ENCODE measurements at regions not wholly inside any gene's neighbourhood (a gene's known extent, or its start where the extent isn't known, plus 50 kb on each side); places are given as distances from the start of the nearest gene placed in this dataset.

DNA sequence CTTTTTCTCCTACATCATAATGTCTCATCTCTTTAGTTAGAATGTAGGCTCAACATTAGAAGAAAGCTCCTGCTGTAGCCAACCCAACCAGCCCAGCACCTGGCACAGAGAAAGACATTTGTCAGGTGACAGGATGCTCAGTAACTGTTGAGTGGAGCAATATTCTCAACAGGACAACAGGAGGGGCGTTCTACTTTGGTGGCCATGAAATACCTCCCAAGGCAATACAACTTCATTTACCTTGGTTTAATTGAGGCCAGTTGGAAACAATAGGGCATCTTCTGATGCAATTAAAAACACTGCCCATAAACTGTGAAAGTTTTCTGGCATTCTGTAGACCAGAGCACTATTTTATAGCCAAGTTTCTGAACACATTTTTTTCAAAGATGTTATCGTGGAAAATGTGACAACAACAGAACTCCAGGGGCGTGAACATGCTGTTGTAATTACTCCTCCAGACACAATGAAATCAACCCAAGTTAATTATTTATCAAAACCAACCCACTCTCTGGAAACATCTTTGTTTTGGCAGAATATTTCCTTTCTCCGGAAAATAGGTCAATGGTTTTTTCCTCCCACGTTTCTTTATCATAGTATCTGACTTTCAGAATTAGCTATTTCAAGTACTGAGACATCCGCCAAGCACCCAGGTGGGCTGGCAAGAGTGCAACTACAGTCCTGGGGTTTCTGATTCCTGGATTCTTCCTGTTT, 538.1 kb downstream of the SOX6 start:
- Histone ChIP-seq H3K27me3 (replicated peaks; ENCODE audit: insufficient read depth, low read depth, low read length, poor library complexity) (no peaks in the 10 kb centered on the region), H3K4me3 (ENCODE audit: low read depth, low read length, poor library complexity, severe bottlenecking) (no peak overlapping the region), H3K4me1 (ENCODE audit: insufficient read depth, low read length, poor library complexity, severe bottlenecking) (no peaks in the 10 kb centered on the region), H3K36me3 (ENCODE audit: insufficient read depth, low read length, poor library complexity, severe bottlenecking) (no peaks in the 10 kb centered on the region), H3K9me3 (ENCODE audit: low read depth, low read length, poor library complexity, severe bottlenecking) (no peaks in the 10 kb centered on the region), H3K27ac (ENCODE audit: low read depth, low read length, poor library complexity, severe bottlenecking) (no peak overlapping the region)
- TF ChIP-seq, protein P1, sequence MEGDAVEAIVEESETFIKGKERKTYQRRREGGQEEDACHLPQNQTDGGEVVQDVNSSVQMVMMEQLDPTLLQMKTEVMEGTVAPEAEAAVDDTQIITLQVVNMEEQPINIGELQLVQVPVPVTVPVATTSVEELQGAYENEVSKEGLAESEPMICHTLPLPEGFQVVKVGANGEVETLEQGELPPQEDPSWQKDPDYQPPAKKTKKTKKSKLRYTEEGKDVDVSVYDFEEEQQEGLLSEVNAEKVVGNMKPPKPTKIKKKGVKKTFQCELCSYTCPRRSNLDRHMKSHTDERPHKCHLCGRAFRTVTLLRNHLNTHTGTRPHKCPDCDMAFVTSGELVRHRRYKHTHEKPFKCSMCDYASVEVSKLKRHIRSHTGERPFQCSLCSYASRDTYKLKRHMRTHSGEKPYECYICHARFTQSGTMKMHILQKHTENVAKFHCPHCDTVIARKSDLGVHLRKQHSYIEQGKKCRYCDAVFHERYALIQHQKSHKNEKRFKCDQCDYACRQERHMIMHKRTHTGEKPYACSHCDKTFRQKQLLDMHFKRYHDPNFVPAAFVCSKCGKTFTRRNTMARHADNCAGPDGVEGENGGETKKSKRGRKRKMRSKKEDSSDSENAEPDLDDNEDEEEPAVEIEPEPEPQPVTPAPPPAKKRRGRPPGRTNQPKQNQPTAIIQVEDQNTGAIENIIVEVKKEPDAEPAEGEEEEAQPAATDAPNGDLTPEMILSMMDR (conservative IDR thresholded peaks at IDR 0.05; ENCODE audit: low read depth, low read length), result no peak
- DNase-seq (ENCODE audit: low spot score), result no peak
- intact Hi-C loops (cut with micrococcal nuclease; ENCODE audit: unreplicated experiment), result no loop called here
- ChIA-PET POLR2A (ENCODE audit: low non-redundant PET) (no interaction called here), CTCF (no interaction called here)
- BruUV-seq (replicated peaks), result no TSS peak

- Histone ChIP-seq H3K4me3 (ENCODE audit: low read depth, low read length, poor library complexity, severe bottlenecking) (no peak overlapping the region), H3K36me3 (ENCODE audit: insufficient read depth, low read length, poor library complexity, severe bottlenecking) (no peaks in the 10 kb centered on the region), H3K4me1 (ENCODE audit: insufficient read depth, low read length, poor library complexity, severe bottlenecking) (no peaks in the 10 kb centered on the region), H3K27ac (ENCODE audit: low read depth, low read length, poor library complexity, severe bottlenecking) (no peak overlapping the region), H3K27me3 (replicated peaks; ENCODE audit: insufficient read depth, low read depth, low read length, poor library complexity) (no peaks in the 10 kb centered on the region), H3K9me3 (ENCODE audit: low read depth, low read length, poor library complexity, severe bottlenecking) (no peaks in the 10 kb centered on the region)
- TF ChIP-seq, protein P1 (conservative IDR thresholded peaks at IDR 0.05; ENCODE audit: low read depth, low read length), result peak; percentile 73
- TF ChIP-seq EZH2 (IDR thresholded peaks at IDR 0.05; ENCODE audit: borderline replicate concordance, low read depth, low read length, poor library complexity, severe bottlenecking), result no peak
- POLR2A ChIA-PET (ENCODE audit: low non-redundant PET), result no interaction called here
- intact Hi-C loops (cut with micrococcal nuclease; ENCODE audit: unreplicated experiment), result loop anchor here (10.0 kb wide), 1 partner anchor 545 kb away; no protein-coding TSS in a partner anchor
- BruUV-seq (replicated peaks), result no TSS peak
- DNase-seq (ENCODE audit: low spot score), result peak; percentile 58
- CTCF ChIA-PET, result interaction anchor here (1.0 kb wide), 1 partner anchor 794 kb away, joined by 4 read pairs; no protein-coding TSS in a partner anchor
Observed at GRCh38 chr11:15819679-15820286, 536.6 kb downstream of the SOX6 start.

- CTCF ChIA-PET, result no interaction called here
- no TSS peak for BruUV-seq (replicated peaks)
- DNase-seq (ENCODE audit: low spot score), result no peak
- intact Hi-C loops (cut with micrococcal nuclease; ENCODE audit: unreplicated experiment), result loop anchor here (10.0 kb wide), 1 partner anchor 547 kb away; no protein-coding TSS in a partner anchor
- Histone ChIP-seq H3K4me3 (ENCODE audit: low read depth, low read length, poor library complexity, severe bottlenecking) (no peak overlapping the region), H3K27me3 (replicated peaks; ENCODE audit: insufficient read depth, low read depth, low read length, poor library complexity) (no peaks in the 10 kb centered on the region), H3K27ac (ENCODE audit: low read depth, low read length, poor library complexity, severe bottlenecking) (no peak overlapping the region), H3K9me3 (ENCODE audit: low read depth, low read length, poor library complexity, severe bottlenecking) (no peaks in the 10 kb centered on the region), H3K4me1 (ENCODE audit: insufficient read depth, low read length, poor library complexity, severe bottlenecking) (no peaks in the 10 kb centered on the region), H3K36me3 (ENCODE audit: insufficient read depth, low read length, poor library complexity, severe bottlenecking) (no peaks in the 10 kb centered on the region)
- POLR2A ChIA-PET (ENCODE audit: low non-redundant PET), result no interaction called here
- TF ChIP-seq EZH2 (IDR thresholded peaks at IDR 0.05; ENCODE audit: borderline replicate concordance, low read depth, low read length, poor library complexity, severe bottlenecking), result no peak
- TF ChIP-seq, protein P1 (conservative IDR thresholded peaks at IDR 0.05; ENCODE audit: low read depth, low read length), result no peak
Observed at GRCh38 chr11:15821451-15821850, 534.9 kb downstream of the SOX6 start.
